Psoas muscle (tissue), 7 donors: ENCODE measurements at regions not wholly inside any gene's neighbourhood (a gene's known extent, or its start where the extent isn't known, plus 50 kb on each side); places are given as distances from the start of the nearest gene placed in this dataset.
A peak's percentile ranks its signal among the peaks of the same experiment; 100 is the strongest.

Experiments
- ATAC-seq, 4 donors: fragments of 200-7000 bp; cut with Tn5 transposase; one replicate each; pipeline ENCODE4 v1.9.1; 2020; ENCODE audit warnings: moderate library complexity in 3 of 4, mild to moderate bottlenecking in 2 of 4
- DNase-seq, 2 donors: peaks; one replicate each; pipeline ENCODE4 v3.0.0-alpha.2; 2020
- H3K27ac ChIP-seq: fragments of 200-600 bp; one replicate; pipeline ENCODE4 v1.8.0; 2022
- H3K27me3 ChIP-seq, 3 donors: fragments of 200-600 bp in 1 of 3; one replicate each; pipeline versions ENCODE4 v1.6.1 to v1.8.0; 2013 to 2022; ENCODE audit warnings: low read length in 2 of 3, mild to moderate bottlenecking in 2 of 3, moderate library complexity in 1 of 3; ENCODE audit not compliant: insufficient read depth in 3 of 3
- H3K36me3 ChIP-seq, 2 donors: fragments of 200-600 bp in 1 of 2; one replicate each; pipeline versions ENCODE4 v1.6.1 to v1.8.0; 2013 to 2022; ENCODE audit warnings: low read depth in 1 of 2, mild to moderate bottlenecking in 1 of 2, moderate library complexity in 1 of 2; ENCODE audit not compliant: insufficient read depth in 1 of 2
- H3K4me1 ChIP-seq: fragments of 200-600 bp; one replicate; pipeline ENCODE4 v1.8.0; 2022
- H3K4me3 ChIP-seq: fragments of 200-600 bp; one replicate; pipeline ENCODE4 v1.8.0; 2022; ENCODE audit warnings: mild to moderate bottlenecking
- H3K9me3 ChIP-seq: fragments of 200-600 bp; one replicate; pipeline ENCODE4 v1.8.0; 2022
- WGBS, 3 donors: extraction: QIAGEN DNeasy Blood & Tissue Kit; methylation state at CpG; one replicate each; pipeline versions ENCODE4 v1.1.6 to v1.1.7; 2013; 5-methylcytosine and 5-hydroxymethylcytosine counted together
- intact Hi-C, 2 donors: fragments of 100-400 bp; cut with DNase I; formaldehyde crosslinking; loops; one replicate each; pipeline versions ENCODE4 v1.11.0 to v1.14.2; 2022
- TF ChIP-seq, protein P1 (sequence below): fragments of 200-600 bp; IDR thresholded peaks from one replicate; pipeline ENCODE4 v1.8.0; 2022; ENCODE audit warnings: antibody characterized with exemption
- donor health status: healthy with polysubstance abuse.
- donor health status: DM: no; HTN: no; CAD: no; lungs with moderate emphysema.
- donor health status: Bipolar disorder and iron deficiency.
- donor health status: healthy.
- donor health status: DM: yes; HTN: yes; CAD: no.
- donor health status: DM: no; HTN: no; CAD: no.
- donor health status: DM: yes; HTN: yes; CAD: no.

GRCh38 chr10:108567899-108568752, 1355.2 kb downstream of the XPNPEP1 start:
- DNase-seq (no peak), ATAC-seq (no peak)
- no peak overlapping the region for H3K27ac ChIP-seq
- TF ChIP-seq, protein P1, sequence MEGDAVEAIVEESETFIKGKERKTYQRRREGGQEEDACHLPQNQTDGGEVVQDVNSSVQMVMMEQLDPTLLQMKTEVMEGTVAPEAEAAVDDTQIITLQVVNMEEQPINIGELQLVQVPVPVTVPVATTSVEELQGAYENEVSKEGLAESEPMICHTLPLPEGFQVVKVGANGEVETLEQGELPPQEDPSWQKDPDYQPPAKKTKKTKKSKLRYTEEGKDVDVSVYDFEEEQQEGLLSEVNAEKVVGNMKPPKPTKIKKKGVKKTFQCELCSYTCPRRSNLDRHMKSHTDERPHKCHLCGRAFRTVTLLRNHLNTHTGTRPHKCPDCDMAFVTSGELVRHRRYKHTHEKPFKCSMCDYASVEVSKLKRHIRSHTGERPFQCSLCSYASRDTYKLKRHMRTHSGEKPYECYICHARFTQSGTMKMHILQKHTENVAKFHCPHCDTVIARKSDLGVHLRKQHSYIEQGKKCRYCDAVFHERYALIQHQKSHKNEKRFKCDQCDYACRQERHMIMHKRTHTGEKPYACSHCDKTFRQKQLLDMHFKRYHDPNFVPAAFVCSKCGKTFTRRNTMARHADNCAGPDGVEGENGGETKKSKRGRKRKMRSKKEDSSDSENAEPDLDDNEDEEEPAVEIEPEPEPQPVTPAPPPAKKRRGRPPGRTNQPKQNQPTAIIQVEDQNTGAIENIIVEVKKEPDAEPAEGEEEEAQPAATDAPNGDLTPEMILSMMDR, result no peak
- H3K36me3 ChIP-seq, result no peaks in the 10 kb centered on the region
- H3K4me1 ChIP-seq, result no peaks in the 10 kb centered on the region
- intact Hi-C loops, result no loop called here
- H3K9me3 ChIP-seq, result no peaks in the 10 kb centered on the region
- no peak overlapping the region for H3K4me3 ChIP-seq
- H3K27me3 ChIP-seq, result no peaks in the 10 kb centered on the region
- 57 to 66% (median 59%) methylated on average over 5 of the region's 5 CpGs for WGBS, 3 donors

- ATAC-seq, result no peak
- Histone ChIP-seq H3K27ac (no peak overlapping the region), H3K27me3 (no peaks in the 10 kb centered on the region), H3K4me3 (no peak overlapping the region), H3K9me3 (no peaks in the 10 kb centered on the region), H3K4me1 (no peaks in the 10 kb centered on the region), H3K36me3 (no peaks in the 10 kb centered on the region)
- intact Hi-C loops, result no loop called here
- TF ChIP-seq, protein P1, result no peak
- WGBS, 3 donors, result 92 to 94% (median 93%) methylated on average over 33 of the region's 33 CpGs
- DNase-seq, result peak in 1 of 2 donors; percentile 44
Measured at GRCh38 chr10:108566316-108567107, 1356.8 kb downstream of the XPNPEP1 start.

GRCh38 chr10:108562105-108562504, 1361.2 kb downstream of the XPNPEP1 start:
- no peak for ATAC-seq
- no peaks in the 10 kb centered on the region for H3K9me3 ChIP-seq
- intact Hi-C loops, result no loop called here
- H3K4me1 ChIP-seq, result no peaks in the 10 kb centered on the region
- DNase-seq, result no peak
- no peak overlapping the region for H3K27ac ChIP-seq
- no peak overlapping the region for H3K4me3 ChIP-seq
- TF ChIP-seq, protein P1, result no peak
- no peaks in the 10 kb centered on the region for H3K36me3 ChIP-seq
- H3K27me3 ChIP-seq, result peaks cover 0 to 4% (median 0%) of the 10 kb centered on the region in 3 donors

DNA sequence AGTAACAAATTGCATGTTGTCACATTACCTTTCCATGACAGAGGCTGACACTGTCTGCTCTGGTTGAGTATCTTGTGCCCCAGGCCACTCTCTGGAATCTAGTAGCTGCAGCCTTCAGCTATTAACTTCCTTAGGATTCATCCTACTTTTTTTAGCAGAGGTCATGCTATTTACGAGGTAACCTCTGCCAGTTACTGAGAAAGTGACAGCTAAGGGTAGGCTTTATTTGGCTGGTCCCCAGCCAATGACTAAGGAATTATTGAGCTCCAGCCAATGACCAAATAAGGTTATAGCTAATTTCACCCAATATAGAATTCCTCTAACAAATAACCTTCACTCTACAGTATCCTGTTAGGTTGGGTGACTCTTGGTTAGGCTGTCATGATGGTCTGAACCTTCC, 1361.7 kb downstream of the XPNPEP1 start:
- 26 to 35% (median 30%) methylated on average over 1 of the region's 1 CpG for WGBS, 3 donors
- TF ChIP-seq, protein P1, result no peak
- no peak overlapping the region for H3K4me3 ChIP-seq
- no peak overlapping the region for H3K27ac ChIP-seq
- no peaks in the 10 kb centered on the region for H3K36me3 ChIP-seq
- H3K4me1 ChIP-seq, result no peaks in the 10 kb centered on the region
- ATAC-seq, result no peak
- peaks cover 0 to 4% (median 0%) of the 10 kb centered on the region in 3 donors for H3K27me3 ChIP-seq
- intact Hi-C loops, result no loop called here
- H3K9me3 ChIP-seq, result no peaks in the 10 kb centered on the region
- DNase-seq, result no peak
